ENCODE measurements at regions not wholly inside any gene's neighbourhood (a gene's known extent, or its start where the extent isn't known, plus 50 kb on each side); places are given as distances from the start of the nearest gene placed in this dataset.

DNA sequence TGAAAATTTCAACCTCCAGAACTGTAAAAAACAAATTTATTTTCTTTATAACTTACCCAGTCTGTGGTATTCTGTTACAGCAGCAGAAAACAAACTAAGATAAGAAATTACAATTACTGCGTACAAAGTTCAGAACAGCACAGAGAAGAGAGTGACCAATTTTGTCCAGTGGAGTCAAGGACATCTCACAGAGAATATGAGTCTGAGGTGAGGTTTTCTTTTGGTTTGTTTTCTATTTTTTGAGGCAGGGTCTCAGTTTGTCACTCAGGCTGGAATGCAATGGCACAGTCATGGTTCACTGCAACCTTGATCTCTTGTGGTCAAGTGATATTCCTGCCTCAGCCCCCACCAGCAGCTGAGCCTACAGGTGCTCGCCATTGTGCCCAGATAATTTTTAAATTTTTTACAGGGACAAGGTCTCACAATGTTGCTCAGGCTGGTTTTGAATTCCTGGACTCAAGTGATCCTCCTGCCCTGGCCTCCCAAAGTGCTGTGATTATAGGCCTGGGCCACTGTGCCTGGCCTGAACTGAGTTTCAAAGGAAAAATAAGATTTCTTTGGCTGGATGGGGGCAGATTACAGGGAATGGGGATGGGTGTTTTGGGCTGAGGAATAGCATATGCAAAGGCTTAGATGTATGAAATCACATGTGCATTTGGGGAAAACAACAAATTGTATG is 201.1 kb upstream of the USP24 start:
- TF ChIP-seq, protein P1, sequence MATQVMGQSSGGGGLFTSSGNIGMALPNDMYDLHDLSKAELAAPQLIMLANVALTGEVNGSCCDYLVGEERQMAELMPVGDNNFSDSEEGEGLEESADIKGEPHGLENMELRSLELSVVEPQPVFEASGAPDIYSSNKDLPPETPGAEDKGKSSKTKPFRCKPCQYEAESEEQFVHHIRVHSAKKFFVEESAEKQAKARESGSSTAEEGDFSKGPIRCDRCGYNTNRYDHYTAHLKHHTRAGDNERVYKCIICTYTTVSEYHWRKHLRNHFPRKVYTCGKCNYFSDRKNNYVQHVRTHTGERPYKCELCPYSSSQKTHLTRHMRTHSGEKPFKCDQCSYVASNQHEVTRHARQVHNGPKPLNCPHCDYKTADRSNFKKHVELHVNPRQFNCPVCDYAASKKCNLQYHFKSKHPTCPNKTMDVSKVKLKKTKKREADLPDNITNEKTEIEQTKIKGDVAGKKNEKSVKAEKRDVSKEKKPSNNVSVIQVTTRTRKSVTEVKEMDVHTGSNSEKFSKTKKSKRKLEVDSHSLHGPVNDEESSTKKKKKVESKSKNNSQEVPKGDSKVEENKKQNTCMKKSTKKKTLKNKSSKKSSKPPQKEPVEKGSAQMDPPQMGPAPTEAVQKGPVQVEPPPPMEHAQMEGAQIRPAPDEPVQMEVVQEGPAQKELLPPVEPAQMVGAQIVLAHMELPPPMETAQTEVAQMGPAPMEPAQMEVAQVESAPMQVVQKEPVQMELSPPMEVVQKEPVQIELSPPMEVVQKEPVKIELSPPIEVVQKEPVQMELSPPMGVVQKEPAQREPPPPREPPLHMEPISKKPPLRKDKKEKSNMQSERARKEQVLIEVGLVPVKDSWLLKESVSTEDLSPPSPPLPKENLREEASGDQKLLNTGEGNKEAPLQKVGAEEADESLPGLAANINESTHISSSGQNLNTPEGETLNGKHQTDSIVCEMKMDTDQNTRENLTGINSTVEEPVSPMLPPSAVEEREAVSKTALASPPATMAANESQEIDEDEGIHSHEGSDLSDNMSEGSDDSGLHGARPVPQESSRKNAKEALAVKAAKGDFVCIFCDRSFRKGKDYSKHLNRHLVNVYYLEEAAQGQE (IDR thresholded peaks at IDR 0.05; ENCODE audit: low read depth), result no peak
- TF ChIP-seq, protein P2, sequence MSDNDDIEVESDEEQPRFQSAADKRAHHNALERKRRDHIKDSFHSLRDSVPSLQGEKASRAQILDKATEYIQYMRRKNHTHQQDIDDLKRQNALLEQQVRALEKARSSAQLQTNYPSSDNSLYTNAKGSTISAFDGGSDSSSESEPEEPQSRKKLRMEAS (IDR thresholded peaks at IDR 0.05), result no peak
- TF ChIP-seq TEAD4 (IDR thresholded peaks at IDR 0.05), result no peak
- TF ChIP-seq ZBTB7A (IDR thresholded peaks at IDR 0.05; ENCODE audit: low read depth), result no peak
- TF ChIP-seq RAD21 (IDR thresholded peaks at IDR 0.05; ENCODE audit: low read depth), result no peak
- no peak for TF ChIP-seq CEBPB (IDR thresholded peaks at IDR 0.05)
- no peak for TF ChIP-seq YY1 (IDR thresholded peaks at IDR 0.05; ENCODE audit: low read depth)
- TF ChIP-seq FOXM1 (IDR thresholded peaks at IDR 0.05; ENCODE audit: borderline replicate concordance, low read depth), result no peak
- no peak for TF ChIP-seq NFIC (IDR thresholded peaks at IDR 0.05)
- no peak for TF ChIP-seq CREB1 (IDR thresholded peaks at IDR 0.05; ENCODE audit: low read depth)
- no peak for TF ChIP-seq TCF12 (IDR thresholded peaks at IDR 0.05; ENCODE audit: low read depth)
- TF ChIP-seq EGR1 (IDR thresholded peaks at IDR 0.05), result no peak
- no peak for TF ChIP-seq EP300 (IDR thresholded peaks at IDR 0.05; ENCODE audit: borderline replicate concordance)

DNA sequence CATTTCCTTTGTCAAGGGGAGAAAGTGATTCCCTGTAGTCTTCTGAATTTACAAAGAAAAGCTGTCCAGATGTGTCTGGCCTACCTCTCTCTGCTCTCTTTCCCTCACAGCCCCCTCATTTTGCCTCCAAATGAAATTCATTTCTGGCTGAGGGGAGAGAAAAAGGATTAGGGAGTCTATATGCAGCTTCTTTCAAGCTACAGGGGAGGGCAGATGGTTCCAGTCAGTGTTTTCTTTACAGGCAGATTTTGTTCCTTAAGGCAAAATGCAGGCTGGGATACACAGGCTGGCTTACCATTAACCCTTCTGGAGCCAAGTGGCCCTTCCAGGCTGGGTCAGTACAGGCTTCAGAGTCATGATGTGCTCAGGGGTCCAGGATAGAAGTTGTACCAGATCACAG is 198.1 kb upstream of the USP24 start:
- TF ChIP-seq YY1 (IDR thresholded peaks at IDR 0.05; ENCODE audit: low read depth) (no peak), TCF12 (IDR thresholded peaks at IDR 0.05; ENCODE audit: low read depth) (no peak), TAF1 (IDR thresholded peaks at IDR 0.05; ENCODE audit: low read depth) (no peak), FOXM1 (IDR thresholded peaks at IDR 0.05; ENCODE audit: borderline replicate concordance, low read depth) (no peak), TEAD4 (IDR thresholded peaks at IDR 0.05) (no peak), CEBPB (IDR thresholded peaks at IDR 0.05) (no peak), EP300 (IDR thresholded peaks at IDR 0.05; ENCODE audit: borderline replicate concordance) (no peak), ZBTB7A (IDR thresholded peaks at IDR 0.05; ENCODE audit: low read depth) (no peak), RAD21 (IDR thresholded peaks at IDR 0.05; ENCODE audit: low read depth) (no peak), EGR1 (IDR thresholded peaks at IDR 0.05) (no peak), CREB1 (IDR thresholded peaks at IDR 0.05; ENCODE audit: low read depth) (no peak), NFIC (IDR thresholded peaks at IDR 0.05) (no peak)
- TF ChIP-seq, protein P1 (IDR thresholded peaks at IDR 0.05; ENCODE audit: low read depth), result no peak
- TF ChIP-seq, protein P3, sequence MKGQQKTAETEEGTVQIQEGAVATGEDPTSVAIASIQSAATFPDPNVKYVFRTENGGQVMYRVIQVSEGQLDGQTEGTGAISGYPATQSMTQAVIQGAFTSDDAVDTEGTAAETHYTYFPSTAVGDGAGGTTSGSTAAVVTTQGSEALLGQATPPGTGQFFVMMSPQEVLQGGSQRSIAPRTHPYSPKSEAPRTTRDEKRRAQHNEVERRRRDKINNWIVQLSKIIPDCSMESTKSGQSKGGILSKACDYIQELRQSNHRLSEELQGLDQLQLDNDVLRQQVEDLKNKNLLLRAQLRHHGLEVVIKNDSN (IDR thresholded peaks at IDR 0.05), result no peak
- TF ChIP-seq, protein P2 (IDR thresholded peaks at IDR 0.05), result no peak

DNA sequence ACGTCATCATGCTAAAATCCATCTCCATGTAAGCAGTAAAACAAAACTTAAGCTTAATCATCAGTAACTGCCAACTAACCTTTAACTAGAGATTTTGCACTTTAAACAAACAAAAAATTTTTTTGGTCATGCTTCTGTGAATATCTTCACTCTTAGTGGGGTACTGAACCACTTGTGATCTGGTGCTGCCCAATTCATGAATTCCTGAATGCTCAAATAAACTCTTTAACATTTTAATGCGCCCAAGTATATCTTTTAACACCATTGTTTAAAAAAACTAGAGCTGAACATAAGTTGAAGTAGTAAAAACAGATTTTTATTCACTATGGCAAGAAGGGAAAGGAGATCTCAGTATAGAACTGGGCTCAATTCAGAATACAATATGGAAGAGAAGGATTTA is 196.9 kb upstream of the USP24 start:
- TF ChIP-seq CREB1 (IDR thresholded peaks at IDR 0.05; ENCODE audit: low read depth) (no peak), TCF12 (IDR thresholded peaks at IDR 0.05; ENCODE audit: low read depth) (no peak), NFIC (IDR thresholded peaks at IDR 0.05) (no peak)
- TF ChIP-seq, protein P2 (IDR thresholded peaks at IDR 0.05), result no peak
- TF ChIP-seq, protein P1 (IDR thresholded peaks at IDR 0.05; ENCODE audit: low read depth), result no peak

DNA sequence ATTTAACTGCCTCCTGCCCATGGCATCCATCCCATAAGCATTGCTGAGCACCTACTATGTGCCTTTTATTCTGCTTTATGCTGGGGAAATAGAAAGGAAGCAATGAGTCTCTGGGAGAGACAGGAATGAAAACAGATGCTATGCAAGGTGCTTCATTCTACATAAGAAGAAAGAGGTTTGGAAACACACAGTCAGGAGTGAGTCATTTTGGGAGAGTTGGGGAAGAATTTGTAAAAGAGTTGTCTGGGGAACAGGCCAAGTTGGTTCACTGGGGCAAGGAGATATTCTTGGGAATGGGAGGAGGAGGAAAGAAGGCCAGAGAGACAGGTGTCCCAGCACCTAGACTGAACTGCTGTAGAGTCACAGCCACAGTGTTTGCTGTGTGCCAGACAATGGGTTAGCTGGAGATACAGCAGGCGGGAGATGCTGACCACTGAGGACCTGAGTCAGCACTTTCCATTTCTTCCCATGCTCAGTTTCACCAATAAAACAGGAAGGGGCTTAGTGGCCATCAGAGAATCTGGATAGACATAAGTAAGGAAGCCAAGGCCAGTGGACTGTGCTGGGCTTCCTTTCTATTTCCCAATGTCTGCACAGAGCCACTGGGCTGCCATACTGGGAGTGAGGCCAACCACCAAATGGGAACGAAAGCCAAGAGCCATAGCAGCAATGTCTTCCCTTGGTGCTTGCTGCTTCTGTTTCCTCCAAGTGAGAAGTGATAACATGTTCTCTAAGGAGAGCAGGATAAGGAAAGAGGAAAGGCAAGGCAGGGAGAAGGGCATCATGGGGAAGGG is 187.7 kb upstream of the USP24 start:
- TF ChIP-seq TAF1 (IDR thresholded peaks at IDR 0.05; ENCODE audit: low read depth) (no peak), NFIC (IDR thresholded peaks at IDR 0.05) (no peak), CREB1 (IDR thresholded peaks at IDR 0.05; ENCODE audit: low read depth) (no peak), CEBPB (IDR thresholded peaks at IDR 0.05) (no peak), ZBTB7A (IDR thresholded peaks at IDR 0.05; ENCODE audit: low read depth) (no peak), YY1 (IDR thresholded peaks at IDR 0.05; ENCODE audit: low read depth) (no peak), FOXM1 (IDR thresholded peaks at IDR 0.05; ENCODE audit: borderline replicate concordance, low read depth) (no peak), TEAD4 (IDR thresholded peaks at IDR 0.05) (no peak), TCF12 (IDR thresholded peaks at IDR 0.05; ENCODE audit: low read depth) (no peak), RAD21 (IDR thresholded peaks at IDR 0.05; ENCODE audit: low read depth) (no peak), EP300 (IDR thresholded peaks at IDR 0.05; ENCODE audit: borderline replicate concordance) (no peak), EGR1 (IDR thresholded peaks at IDR 0.05) (no peak)
- TF ChIP-seq, protein P1 (IDR thresholded peaks at IDR 0.05; ENCODE audit: low read depth), result no peak
- TF ChIP-seq, protein P2 (IDR thresholded peaks at IDR 0.05), result no peak
- TF ChIP-seq, protein P3 (IDR thresholded peaks at IDR 0.05), result no peak
